HG03520 (cell line): ENCODE measurements at regions not wholly inside any gene's neighbourhood (a gene's known extent, or its start where the extent isn't known, plus 50 kb on each side); places are given as distances from the start of the nearest gene placed in this dataset.
"Not testable (repeated sequence)": the region's sequence is repeated elsewhere in the genome, so short reads cannot be mapped to it uniquely, and the experiment has no call there.

Source experiments
- ATAC-seq: cut with Tn5 transposase; IDR thresholded peaks from one replicate; pipeline ENCODE4 v1.9.1; 2021; ENCODE audit warnings: mild to moderate bottlenecking, moderate library complexity; ENCODE audit not compliant: unreplicated experiment

- no peak for ATAC-seq
Measured at GRCh38 chr5:41995193-41995592, 70.1 kb downstream of the FBXO4 start.

GRCh38 chr5:42001673-42002072 lies 76.6 kb downstream of the FBXO4 start:
- ATAC-seq: no peak

DNA sequence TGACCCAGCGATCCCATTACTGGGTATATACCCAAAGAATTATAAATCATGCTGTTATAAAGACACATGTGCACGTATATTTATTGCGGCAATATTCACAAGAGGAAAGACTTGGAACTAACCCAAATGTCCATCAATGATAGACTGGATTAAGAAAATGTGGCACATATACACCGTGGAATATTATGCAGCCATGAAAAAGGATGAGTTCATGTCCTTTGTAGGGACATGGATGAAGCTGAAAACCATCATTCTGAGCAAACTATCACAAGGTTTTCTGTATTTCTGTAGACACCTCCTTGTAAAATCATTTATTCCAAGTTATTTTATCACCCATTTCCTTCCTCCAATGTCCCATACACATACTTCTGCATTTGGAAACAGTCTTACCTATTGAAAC lies 78.8 kb downstream of the FBXO4 start:
- ATAC-seq: not testable (repeated sequence)

DNA sequence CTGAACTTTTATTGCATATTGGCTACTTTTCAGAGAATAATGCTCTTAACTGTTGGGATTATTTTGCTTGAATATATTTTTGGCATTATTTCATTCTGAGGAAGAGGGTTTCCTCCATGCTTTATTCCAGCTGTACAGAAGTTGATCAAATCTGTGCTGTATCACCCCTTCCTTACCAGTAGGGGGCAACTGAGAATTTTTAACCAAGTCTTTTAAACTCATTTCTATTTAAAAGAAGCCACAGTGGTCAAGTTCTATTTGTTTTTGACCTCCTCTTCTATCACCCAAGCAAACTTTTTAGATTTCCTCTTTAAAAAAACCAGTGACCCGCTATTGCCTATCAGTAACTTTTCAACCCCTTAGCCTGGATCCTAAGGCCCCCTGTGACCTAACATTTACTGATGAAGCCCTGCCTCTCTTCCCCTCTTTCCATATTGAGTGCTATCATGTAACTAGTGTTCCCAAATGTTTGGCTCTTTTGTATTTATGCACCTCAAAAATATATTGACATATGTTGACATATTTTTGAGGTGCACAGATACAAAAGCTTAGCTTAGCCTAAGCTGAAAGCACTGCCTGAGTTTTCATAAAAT lies 80.6 kb downstream of the FBXO4 start:
- ATAC-seq: no peak

DNA sequence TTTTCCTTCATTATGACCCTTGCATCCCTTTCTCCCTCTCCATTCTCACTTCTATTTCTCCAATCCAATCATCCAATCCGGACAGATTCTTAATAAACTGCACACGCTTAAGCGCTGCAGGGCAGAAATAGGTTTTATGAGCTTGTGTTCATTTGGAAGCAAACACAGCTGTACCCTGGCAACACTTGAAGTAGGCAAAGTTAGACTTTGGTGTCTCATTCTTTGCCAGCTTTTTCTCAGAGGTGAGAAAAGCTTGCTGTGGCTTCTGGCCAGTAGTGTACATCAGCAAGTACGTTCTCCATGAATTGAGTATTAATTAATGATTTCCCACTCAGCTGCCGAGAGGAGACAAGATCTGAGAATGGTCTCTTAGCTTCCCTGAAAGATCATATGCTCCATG lies 88.5 kb downstream of the FBXO4 start:
- no peak for ATAC-seq

DNA sequence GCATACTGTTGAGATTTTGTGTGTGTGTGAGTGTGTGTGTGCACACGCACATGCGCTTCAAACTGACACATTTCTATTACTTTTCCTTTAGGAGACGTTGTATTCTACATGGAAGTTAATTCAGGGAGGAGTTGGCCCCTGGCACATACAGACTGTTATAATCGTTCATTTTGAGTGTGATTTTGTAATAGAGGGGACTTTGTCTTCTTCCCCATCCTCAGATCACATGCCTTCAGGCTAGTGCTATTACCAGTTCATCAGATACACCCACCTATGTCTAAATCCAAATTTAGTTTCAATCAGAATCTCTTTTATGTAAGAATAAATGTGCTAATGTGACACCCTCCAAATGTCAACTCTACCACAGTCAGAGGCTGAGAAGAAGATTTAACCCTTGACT lies 90.2 kb downstream of the FBXO4 start:
- no peak for ATAC-seq

DNA sequence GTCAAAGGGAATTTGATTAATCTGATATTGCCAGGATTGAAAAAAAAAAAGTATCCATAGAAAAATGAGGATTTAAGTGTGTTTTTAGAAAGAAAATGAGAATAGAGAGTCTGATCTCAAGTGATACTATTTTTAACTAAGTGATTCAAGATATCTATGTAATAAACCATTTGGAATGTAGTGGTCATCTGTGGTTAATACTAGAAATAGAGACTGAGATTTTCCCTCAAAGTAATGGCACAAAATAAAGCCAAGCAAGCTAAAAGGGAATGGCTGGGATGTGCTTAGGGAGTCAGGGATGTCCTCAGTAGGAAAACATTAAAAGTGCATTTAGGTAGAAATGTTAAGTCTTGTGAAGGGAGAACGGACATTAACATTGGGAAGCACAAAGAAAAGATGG lies 90.6 kb downstream of the FBXO4 start:
- ATAC-seq: no peak

DNA sequence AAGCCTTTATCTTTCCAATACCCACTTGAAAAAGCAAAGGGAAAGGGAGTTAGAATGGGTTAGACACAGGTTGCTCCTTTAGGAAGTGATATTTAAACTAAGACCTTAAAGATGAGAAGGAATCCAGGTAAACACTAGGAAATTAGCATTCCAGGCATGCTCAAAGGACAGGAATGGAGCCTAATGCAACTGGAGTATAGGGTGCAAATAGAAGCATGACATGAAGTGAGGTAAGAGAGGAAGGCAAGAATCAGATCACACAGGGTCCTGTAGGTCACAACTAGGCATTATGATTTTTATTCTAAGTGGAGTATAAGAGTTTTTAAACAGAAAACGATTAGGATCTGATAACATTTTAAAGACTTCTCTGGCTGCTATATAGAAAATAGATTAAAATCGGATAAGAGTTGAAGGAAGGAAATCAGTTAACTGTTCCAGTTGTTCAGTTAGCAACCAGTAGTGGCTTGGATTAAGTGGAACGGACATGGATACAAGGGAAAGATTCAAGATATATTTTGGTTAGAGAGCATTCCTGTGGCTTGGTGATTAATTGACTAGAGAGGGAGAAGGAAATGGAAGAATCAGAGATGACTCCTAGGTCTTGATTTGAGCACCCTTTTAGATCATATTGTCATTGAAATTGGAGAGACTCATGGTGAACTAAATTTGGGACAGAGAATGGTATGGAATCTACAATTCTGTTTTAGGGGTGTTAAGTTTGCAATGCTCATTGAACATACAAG lies 95.9 kb downstream of the FBXO4 start:
- ATAC-seq: no peak

- ATAC-seq: peak; percentile 73
Measured at GRCh38 chr5:42021923-42022322, 96.8 kb downstream of the FBXO4 start.

GRCh38 chr5:42022383-42022972 lies 97.4 kb downstream of the FBXO4 start:
- ATAC-seq: no peak

DNA sequence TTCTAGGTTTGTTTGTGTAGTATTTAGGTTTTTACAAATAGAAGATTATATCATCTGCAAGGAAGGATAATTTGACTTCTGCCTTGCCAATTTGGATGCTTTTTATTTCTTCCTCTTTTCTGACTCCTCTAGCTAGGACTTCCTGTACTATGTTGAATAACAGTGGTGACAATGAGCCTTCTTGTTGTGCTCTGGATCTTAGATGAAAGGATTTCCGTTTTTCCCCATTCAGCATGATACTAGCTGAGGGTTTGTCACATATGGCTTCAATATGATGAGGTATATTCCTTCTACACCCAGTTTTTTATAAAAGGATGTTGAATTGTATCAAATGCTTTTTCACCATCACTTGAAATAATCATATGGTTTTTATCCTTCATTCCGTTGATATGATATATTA lies 101.4 kb downstream of the FBXO4 start:
- no peak for ATAC-seq

DNA sequence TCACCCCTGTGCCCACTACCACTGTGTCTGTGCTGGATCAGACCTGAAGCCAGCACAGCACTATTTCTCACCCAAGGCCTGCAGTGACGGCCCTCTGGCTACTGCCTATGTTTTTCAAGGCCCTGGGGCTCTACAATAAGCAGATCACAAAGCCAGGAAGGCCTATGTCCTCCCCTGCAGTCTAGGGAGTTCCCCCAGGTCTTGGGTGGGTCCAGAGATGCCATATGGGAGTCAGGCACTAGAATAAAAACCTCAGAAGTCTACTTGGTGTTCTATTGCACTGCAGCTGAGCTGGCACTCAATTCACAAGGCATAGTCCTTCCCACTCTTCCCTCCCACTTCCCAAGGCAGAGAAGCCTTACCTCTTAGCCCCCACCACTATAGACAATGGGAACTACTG lies 107.1 kb downstream of the FBXO4 start:
- ATAC-seq: no peak

DNA sequence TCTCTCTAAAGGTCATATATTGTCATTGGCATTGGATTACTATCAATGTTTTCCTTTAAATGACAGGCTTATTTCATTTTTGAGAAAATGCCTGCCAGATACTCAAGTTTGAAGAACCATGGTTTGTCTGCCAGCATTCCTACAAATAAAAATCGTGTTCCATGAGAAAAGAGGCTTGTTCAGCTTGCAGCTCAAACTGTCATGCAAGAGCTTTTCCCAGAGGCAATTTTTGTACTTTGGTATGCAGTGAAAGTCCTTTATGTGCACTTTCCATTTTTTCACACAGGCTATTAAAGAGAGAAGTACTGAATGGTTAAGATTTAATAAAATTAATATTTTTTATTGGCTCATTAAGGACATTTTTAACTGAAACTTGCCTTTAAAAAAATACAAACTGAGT lies 110.4 kb downstream of the FBXO4 start:
- no peak for ATAC-seq

DNA sequence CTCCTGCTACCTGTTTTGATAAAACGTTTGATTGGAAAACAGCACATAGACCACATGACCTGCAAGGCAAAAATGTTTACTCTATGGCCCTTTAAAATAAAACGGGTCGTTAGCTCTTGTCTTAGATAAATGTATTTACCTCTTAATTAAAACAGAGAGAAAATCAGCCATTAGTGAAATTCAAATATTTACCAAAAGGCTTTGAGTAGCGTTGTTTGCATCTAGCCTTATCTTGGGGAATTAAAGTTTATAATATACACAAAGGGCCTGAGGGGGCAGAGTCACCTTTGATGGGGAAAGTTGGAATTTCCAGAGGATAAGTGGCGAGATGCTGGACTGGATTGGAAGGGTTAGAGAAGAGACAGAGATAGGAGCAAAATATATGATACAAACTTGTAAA lies 111.3 kb downstream of the FBXO4 start:
- ATAC-seq: no peak

GRCh38 chr5:42037379-42037932 lies 112.4 kb downstream of the FBXO4 start:
- no peak for ATAC-seq

DNA sequence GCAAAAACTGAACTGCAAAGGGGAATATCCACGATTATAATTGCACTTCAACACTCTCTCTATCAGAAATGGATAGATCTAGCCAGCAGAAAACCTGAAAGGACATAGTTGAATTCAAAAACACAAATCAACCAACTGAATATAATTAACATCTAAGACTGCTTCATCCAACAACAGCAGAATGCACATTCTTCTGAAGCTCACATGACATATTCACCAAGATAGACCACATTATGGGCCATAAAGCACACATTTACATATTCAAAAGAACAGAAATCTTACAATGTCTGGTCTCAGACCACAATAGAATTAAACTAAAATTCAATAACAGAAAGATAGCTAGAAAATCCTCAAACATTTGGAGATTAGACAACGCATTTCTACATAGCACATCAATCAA lies 118.3 kb downstream of the FBXO4 start:
- no peak for ATAC-seq

- peak; percentile 91 for ATAC-seq
Measured at GRCh38 chr5:42057254-42057690, 132.2 kb downstream of the FBXO4 start.

DNA sequence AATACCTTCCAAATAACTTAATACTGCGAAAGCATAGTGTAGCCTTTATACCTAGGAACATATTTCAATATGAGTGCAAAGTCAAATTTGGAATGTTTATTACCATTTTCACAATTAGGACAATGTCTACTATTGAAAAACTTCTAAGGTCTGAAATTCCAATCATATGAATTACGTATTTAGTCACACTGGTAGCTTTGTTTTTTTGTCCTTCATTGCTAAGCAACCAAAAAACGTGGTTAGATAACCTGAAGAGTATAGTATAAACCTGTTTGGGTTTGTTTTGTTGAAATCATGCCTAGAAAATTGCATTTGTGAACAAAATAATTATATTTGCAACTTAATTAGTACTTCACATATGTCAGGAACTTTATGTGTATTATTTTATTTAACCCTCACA lies 134.2 kb downstream of the FBXO4 start:
- ATAC-seq: no peak

DNA sequence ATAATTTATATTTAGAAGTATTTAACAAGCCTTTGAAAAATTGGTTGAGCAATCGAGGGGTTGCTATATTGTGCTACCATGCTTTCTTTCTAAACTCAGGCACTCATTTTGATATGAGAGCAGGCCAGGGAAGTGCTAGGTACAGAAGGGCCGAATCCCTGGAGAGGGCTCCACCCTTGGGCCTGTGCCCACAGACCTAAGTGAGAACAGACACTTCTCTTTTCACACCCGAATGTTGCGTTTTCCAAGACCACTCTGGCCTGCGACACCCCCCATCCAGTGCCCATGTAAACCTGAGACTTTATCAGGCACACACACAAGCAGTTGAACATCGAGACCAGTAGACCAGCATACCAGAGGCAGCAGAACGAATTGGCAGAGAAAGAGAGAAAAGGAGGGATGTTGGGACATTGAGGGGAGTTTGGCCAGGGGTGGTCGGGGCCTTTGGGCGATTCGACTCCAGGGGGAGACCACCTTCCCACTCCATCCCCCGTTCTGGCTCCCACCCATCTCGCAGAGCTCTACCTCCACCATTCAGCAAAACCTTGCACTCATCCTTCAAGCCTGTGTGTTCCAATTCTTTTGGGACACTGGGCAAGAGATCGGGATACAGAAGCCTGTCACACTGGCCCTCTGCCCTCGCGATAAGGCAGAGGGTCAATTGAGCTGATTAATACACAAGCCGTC lies 134.8 kb downstream of the FBXO4 start:
- no peak for ATAC-seq

- ATAC-seq: no peak
Measured at GRCh38 chr5:42061121-42061520, 136.0 kb downstream of the FBXO4 start.

DNA sequence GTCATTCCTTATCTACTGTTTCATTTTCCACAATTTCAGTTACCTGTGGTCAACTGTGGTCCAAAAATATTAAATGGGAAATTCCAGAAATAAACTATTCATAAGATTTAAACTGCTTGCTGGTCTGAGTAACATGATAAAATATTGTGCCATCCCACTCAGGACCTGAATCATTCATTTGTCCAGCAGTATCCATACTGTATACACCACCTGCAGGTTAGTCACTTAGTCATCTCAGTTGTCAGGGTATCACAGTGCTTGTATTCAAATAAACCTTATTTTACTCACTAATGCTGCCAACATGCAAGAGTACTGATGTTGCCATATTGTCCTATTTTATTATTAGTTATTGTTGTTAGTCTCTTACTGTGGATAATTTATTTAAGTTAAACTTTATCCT lies 139.7 kb downstream of the FBXO4 start:
- ATAC-seq: no peak

DNA sequence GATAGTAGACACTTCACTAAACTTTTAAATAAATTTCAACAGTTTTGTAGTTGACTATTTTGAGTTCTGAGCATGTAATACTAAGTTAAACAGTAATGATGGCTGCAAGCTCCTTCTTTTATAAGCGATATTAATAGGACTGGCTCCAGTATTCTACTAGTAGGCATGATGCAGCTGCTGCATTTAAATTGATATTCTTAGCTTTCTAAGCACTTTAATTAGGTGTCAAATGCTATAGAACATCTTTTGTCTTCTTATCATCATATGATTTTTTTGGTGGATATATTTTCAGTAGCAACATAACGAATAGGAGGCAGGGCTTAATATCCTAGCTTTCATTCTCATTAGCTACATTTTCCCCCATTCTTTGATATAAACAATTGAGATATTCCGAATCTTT lies 141.1 kb downstream of the FBXO4 start:
- no peak for ATAC-seq
